Activated T-helper 2 cell treated with anti-CD3 and anti-CD28 coated beads, Interferon-gamma antibody, Interleukin-2, Interleukin-4, amounts not matched to agents 10 μg/mL and 5 μg/mL and 100 μg/mL, durations not matched to agents 14 hours and 24 hours and 36 hours (primary cell): ENCODE measurements at regions not wholly inside any gene's neighbourhood (a gene's known extent, or its start where the extent isn't known, plus 50 kb on each side); places are given as distances from the start of the nearest gene placed in this dataset.

Source experiments
- DNase-seq: peaks from one replicate; pipeline ENCODE4 v3.0.0; 2021; ENCODE audit warnings: low spot score
- H3K27ac Mint-ChIP-seq: one replicate; pipeline ENCODE4 v1.8.0; 2021; ENCODE audit warnings: mixed read lengths
- H3K27me3 Mint-ChIP-seq: one replicate; pipeline ENCODE4 v1.8.0; 2021; ENCODE audit warnings: low read depth, mixed read lengths
- H3K36me3 Mint-ChIP-seq: one replicate; pipeline ENCODE4 v1.8.0; 2021; ENCODE audit warnings: low read depth, mixed read lengths
- H3K4me1 Mint-ChIP-seq: one replicate; pipeline ENCODE4 v1.8.0; 2021; ENCODE audit warnings: low read depth, mixed read lengths
- H3K4me3 Mint-ChIP-seq: one replicate; pipeline ENCODE4 v1.8.0; 2021; ENCODE audit warnings: low read depth, mild to moderate bottlenecking, moderate library complexity, mixed read lengths
- H3K9me3 Mint-ChIP-seq: one replicate; pipeline ENCODE4 v1.8.0; 2021; ENCODE audit warnings: mixed read lengths
- intact Hi-C: fragments of 100-400 bp; cut with micrococcal nuclease; formaldehyde crosslinking; loops from one replicate; pipeline ENCODE4 v1.15.1; 2023

GRCh38 chr13:104766319-104766718 is 1700.1 kb upstream of the SLC10A2 start:
- DNase-seq = no peak
- no peaks in the 10 kb centered on the region for H3K9me3 Mint-ChIP-seq
- no peaks in the 10 kb centered on the region for H3K4me1 Mint-ChIP-seq
- intact Hi-C loops = no loop called here
- H3K27me3 Mint-ChIP-seq = no peaks in the 10 kb centered on the region
- no peak overlapping the region for H3K27ac Mint-ChIP-seq
- no peaks in the 10 kb centered on the region for H3K36me3 Mint-ChIP-seq
- no peak overlapping the region for H3K4me3 Mint-ChIP-seq

- H3K4me3 Mint-ChIP-seq = no peak overlapping the region
- H3K4me1 Mint-ChIP-seq = no peaks in the 10 kb centered on the region
- no peaks in the 10 kb centered on the region for H3K9me3 Mint-ChIP-seq
- no peaks in the 10 kb centered on the region for H3K27me3 Mint-ChIP-seq
- H3K27ac Mint-ChIP-seq = no peak overlapping the region
- no peaks in the 10 kb centered on the region for H3K36me3 Mint-ChIP-seq
- intact Hi-C loops = no loop called here
- DNase-seq = no peak
Measured at GRCh38 chr13:104764600-104764999, 1698.4 kb upstream of the SLC10A2 start.

- no peaks in the 10 kb centered on the region for H3K9me3 Mint-ChIP-seq
- no peaks in the 10 kb centered on the region for H3K36me3 Mint-ChIP-seq
- H3K27me3 Mint-ChIP-seq = no peaks in the 10 kb centered on the region
- no peaks in the 10 kb centered on the region for H3K4me1 Mint-ChIP-seq
- intact Hi-C loops = no loop called here
- no peak for DNase-seq
- H3K27ac Mint-ChIP-seq = no peak overlapping the region
- H3K4me3 Mint-ChIP-seq = no peak overlapping the region
Measured at GRCh38 chr13:104759069-104759468, 1692.9 kb upstream of the SLC10A2 start.

DNA sequence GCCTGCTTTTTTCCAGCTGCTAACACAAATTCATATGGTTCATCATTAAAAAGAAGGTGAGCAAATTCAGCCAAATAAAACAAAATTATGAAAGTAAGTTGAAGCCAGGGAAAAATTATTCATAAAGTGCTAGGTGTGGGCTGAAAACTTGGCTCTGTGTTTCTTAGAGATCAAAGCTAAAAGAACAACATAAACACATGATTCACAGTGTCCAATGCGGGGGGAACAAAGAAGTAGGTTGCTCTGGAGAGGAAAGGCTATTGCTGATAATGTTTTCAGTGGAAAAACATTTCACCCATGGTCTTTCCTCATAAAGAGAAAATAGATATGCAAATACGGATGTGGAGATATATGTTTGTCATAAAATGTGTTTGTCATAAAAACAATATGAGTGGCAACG is 1691.5 kb upstream of the SLC10A2 start:
- no peak for DNase-seq
- no peaks in the 10 kb centered on the region for H3K36me3 Mint-ChIP-seq
- H3K4me1 Mint-ChIP-seq = no peaks in the 10 kb centered on the region
- no peaks in the 10 kb centered on the region for H3K27me3 Mint-ChIP-seq
- no peak overlapping the region for H3K4me3 Mint-ChIP-seq
- no peaks in the 10 kb centered on the region for H3K9me3 Mint-ChIP-seq
- H3K27ac Mint-ChIP-seq = no peak overlapping the region
- intact Hi-C loops = no loop called here

DNA sequence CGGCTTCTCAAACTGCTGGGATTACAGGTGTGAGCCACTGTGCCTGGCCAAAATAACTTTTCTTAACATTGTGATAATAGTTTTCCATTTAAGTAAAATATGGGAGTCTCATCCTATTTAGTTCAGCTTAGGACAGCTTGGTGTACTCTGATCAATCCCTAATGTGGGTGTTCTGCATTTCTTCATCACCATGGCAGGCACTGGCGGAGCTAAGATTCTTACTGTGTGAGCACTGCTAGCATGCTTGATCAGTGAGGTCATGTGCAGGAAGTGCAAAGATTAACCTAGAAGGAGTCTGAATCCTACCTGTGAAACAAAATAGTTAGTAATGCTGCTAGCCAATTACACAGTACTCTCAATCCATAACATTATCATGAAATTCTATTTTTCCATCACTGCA is 1684.2 kb upstream of the SLC10A2 start:
- intact Hi-C loops = no loop called here
- Mint-ChIP-seq H3K36me3 (no peaks in the 10 kb centered on the region), H3K27ac (no peak overlapping the region), H3K9me3 (no peaks in the 10 kb centered on the region), H3K4me3 (no peak overlapping the region), H3K27me3 (no peaks in the 10 kb centered on the region), H3K4me1 (no peaks in the 10 kb centered on the region)
- no peak for DNase-seq

DNA sequence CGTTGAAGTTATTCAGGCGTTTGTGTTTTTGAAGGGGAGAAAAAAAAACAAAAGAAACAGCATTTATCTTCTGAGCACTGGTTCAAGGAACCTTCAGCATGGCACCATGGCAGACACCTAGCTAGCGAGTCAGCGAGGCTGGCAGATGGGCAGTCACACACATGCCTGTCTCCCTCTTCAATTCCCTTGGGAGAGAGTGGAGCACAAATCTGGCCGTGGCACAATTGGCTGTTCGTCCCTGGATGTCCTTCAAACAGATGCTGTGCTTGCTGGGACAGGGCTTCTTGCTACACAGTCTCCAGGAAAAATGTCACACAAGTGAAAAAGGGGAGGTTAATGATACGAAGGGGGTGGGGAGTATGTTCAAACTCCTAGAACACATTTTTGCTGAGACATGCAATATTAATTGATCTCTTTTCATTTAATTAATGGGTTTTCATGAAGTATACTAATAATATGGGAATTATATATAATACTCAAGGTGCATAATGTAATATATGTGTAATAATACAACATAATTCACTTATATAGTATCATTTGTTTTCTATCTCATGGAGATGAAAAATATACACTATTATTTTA is 1674.5 kb upstream of the SLC10A2 start:
- H3K4me3 Mint-ChIP-seq = no peak overlapping the region
- H3K27me3 Mint-ChIP-seq = no peaks in the 10 kb centered on the region
- H3K36me3 Mint-ChIP-seq = no peaks in the 10 kb centered on the region
- no peaks in the 10 kb centered on the region for H3K9me3 Mint-ChIP-seq
- H3K4me1 Mint-ChIP-seq = no peaks in the 10 kb centered on the region
- intact Hi-C loops = no loop called here
- H3K27ac Mint-ChIP-seq = no peak overlapping the region
- DNase-seq = no peak

- Mint-ChIP-seq H3K36me3 (no peaks in the 10 kb centered on the region), H3K9me3 (no peaks in the 10 kb centered on the region)
Measured at GRCh38 chr13:104737713-104738112, 1671.5 kb upstream of the SLC10A2 start.

GRCh38 chr13:104733427-104733826 is 1667.2 kb upstream of the SLC10A2 start:
- intact Hi-C loops = no loop called here
- no peaks in the 10 kb centered on the region for H3K4me1 Mint-ChIP-seq
- H3K9me3 Mint-ChIP-seq = no peaks in the 10 kb centered on the region

More at GRCh38 chr13:104737713-104738112, 1671.5 kb upstream of the SLC10A2 start:
- DNase-seq = no peak
- intact Hi-C loops = no loop called here
- H3K27ac Mint-ChIP-seq = no peak overlapping the region
- H3K4me1 Mint-ChIP-seq = no peaks in the 10 kb centered on the region
- no peak overlapping the region for H3K4me3 Mint-ChIP-seq
- H3K27me3 Mint-ChIP-seq = no peaks in the 10 kb centered on the region

GRCh38 chr13:104715111-104715510 is 1648.9 kb upstream of the SLC10A2 start:
- intact Hi-C loops = no loop called here
- no peaks in the 10 kb centered on the region for H3K9me3 Mint-ChIP-seq
- no peaks in the 10 kb centered on the region for H3K4me1 Mint-ChIP-seq
- H3K27me3 Mint-ChIP-seq = no peaks in the 10 kb centered on the region
- H3K27ac Mint-ChIP-seq = no peak overlapping the region
- DNase-seq = no peak
- no peaks in the 10 kb centered on the region for H3K36me3 Mint-ChIP-seq
- no peak overlapping the region for H3K4me3 Mint-ChIP-seq

More at GRCh38 chr13:104733427-104733826, 1667.2 kb upstream of the SLC10A2 start:
- Mint-ChIP-seq H3K36me3 (no peaks in the 10 kb centered on the region), H3K4me3 (no peak overlapping the region), H3K27me3 (no peaks in the 10 kb centered on the region), H3K27ac (no peak overlapping the region)
- no peak for DNase-seq

DNA sequence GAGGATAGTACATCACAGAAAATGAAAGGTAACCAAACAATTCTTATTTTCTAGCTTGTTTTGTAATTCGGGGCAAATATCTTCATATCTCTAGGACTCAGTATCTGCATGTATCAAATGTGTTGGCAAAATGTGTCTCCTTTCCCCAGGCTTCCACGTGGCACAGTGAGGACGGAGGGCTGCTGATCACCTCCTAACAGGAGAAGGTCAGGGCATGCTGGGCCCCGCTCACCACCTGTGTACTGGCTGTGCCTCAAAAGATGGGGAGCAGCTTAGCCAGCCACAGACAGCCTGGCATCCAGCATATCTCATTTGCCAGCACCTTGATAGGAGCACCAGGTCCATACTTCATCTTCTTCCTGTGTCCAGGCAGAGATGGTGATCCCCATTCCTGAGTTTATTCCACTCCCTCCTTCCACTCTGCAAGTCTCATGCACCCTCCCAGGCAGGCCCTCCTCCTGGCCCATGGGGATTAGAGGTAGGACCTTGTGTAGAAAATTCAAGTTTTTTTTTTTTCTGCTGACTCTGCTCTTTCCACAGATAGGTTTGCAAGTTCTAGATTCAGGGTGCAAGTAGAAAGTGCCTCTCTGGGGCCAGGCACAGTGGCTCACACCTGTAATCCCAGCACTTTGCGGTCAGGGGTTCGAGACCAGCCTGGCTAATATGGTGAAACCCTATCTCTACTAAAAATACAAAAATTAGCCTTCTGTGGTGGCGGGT is 1639.0 kb upstream of the SLC10A2 start:
- Mint-ChIP-seq H3K4me1 (no peaks in the 10 kb centered on the region), H3K36me3 (no peaks in the 10 kb centered on the region), H3K9me3 (no peaks in the 10 kb centered on the region), H3K27ac (no peak overlapping the region), H3K27me3 (no peaks in the 10 kb centered on the region), H3K4me3 (no peak overlapping the region)
- no peak for DNase-seq
- intact Hi-C loops = no loop called here

- no peak overlapping the region for H3K4me3 Mint-ChIP-seq
- no peaks in the 10 kb centered on the region for H3K4me1 Mint-ChIP-seq
- no peaks in the 10 kb centered on the region for H3K36me3 Mint-ChIP-seq
- no peak for DNase-seq
- no peaks in the 10 kb centered on the region for H3K9me3 Mint-ChIP-seq
- no peaks in the 10 kb centered on the region for H3K27me3 Mint-ChIP-seq
- intact Hi-C loops = no loop called here
- H3K27ac Mint-ChIP-seq = no peak overlapping the region
Measured at GRCh38 chr13:104701591-104701990, 1635.4 kb upstream of the SLC10A2 start.

GRCh38 chr13:104694397-104694796 is 1628.2 kb upstream of the SLC10A2 start:
- intact Hi-C loops = no loop called here
- no peaks in the 10 kb centered on the region for H3K4me1 Mint-ChIP-seq
- DNase-seq = no peak
- H3K4me3 Mint-ChIP-seq = no peak overlapping the region
- H3K9me3 Mint-ChIP-seq = no peaks in the 10 kb centered on the region
- H3K36me3 Mint-ChIP-seq = no peaks in the 10 kb centered on the region
- no peak overlapping the region for H3K27ac Mint-ChIP-seq
- H3K27me3 Mint-ChIP-seq = no peaks in the 10 kb centered on the region

- Mint-ChIP-seq H3K36me3 (no peaks in the 10 kb centered on the region), H3K9me3 (no peaks in the 10 kb centered on the region), H3K4me1 (no peaks in the 10 kb centered on the region), H3K27ac (no peak overlapping the region), H3K4me3 (no peak overlapping the region), H3K27me3 (no peaks in the 10 kb centered on the region)
- DNase-seq = no peak
- intact Hi-C loops = no loop called here
Measured at GRCh38 chr13:104693126-104693525, 1626.9 kb upstream of the SLC10A2 start.
